Urinary bladder (tissue), 3 donors: ENCODE measurements at regions not wholly inside any gene's neighbourhood (a gene's known extent, or its start where the extent isn't known, plus 50 kb on each side); places are given as distances from the start of the nearest gene placed in this dataset.
"Not testable (repeated sequence)": the region's sequence is repeated elsewhere in the genome, so short reads cannot be mapped to it uniquely, and the experiment has no call there.

Experiments used
- DNase-seq: peaks from one replicate; pipeline ENCODE4 v3.0.0-alpha.2; 2015; ENCODE audit errors: extremely low spot score
- H3K27ac ChIP-seq: one replicate; pipeline ENCODE4 v1.5.1; 2013; ENCODE audit warnings: low read depth, mild to moderate bottlenecking, moderate library complexity
- H3K36me3 ChIP-seq: one replicate; pipeline ENCODE4 v1.6.1; 2013; ENCODE audit warnings: mild to moderate bottlenecking, moderate library complexity; ENCODE audit not compliant: insufficient read depth
- H3K4me1 ChIP-seq: one replicate; pipeline ENCODE4 v1.6.1; 2013; ENCODE audit warnings: mild to moderate bottlenecking, moderate library complexity; ENCODE audit not compliant: insufficient read depth
- H3K4me3 ChIP-seq: one replicate; pipeline ENCODE4 v1.5.1; 2013; ENCODE audit warnings: low read depth, low read length
- whole genome bisulfite sequencing: extraction: QIAGEN DNeasy Blood & Tissue Kit; methylation state at CpG from one replicate; pipeline ENCODE4 v1.1.7; 2013; 5-methylcytosine and 5-hydroxymethylcytosine counted together
- donor health status: healthy with polysubstance abuse.
- donor health status: healthy.

DNA sequence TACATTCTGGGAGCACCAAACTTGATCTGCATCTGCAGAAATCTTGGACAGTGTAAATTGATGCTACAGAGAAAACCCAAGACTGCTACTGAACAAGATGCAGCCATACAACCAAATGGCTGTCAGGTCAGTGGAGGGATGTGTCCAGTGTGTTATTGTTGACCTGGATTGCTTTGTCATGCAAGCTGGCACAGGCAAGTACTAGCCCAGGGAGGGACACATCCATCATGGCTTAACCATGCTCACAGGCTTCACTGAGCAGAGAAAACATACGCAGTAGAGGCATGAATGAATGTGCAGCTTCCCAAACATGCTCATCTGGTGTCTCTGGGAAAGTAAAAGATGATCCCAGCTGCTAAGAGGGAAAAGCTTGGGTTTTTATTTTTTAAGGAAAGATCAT lies 93.6 kb downstream of the MTNR1B start:
- WGBS = 96% methylated on average over 1 of the region's 1 CpG
- no peaks in the 10 kb centered on the region for H3K36me3 ChIP-seq
- H3K27ac ChIP-seq = no peak overlapping the region
- H3K4me1 ChIP-seq = no peaks in the 10 kb centered on the region
- no peak overlapping the region for H3K4me3 ChIP-seq
- no peak for DNase-seq

DNA sequence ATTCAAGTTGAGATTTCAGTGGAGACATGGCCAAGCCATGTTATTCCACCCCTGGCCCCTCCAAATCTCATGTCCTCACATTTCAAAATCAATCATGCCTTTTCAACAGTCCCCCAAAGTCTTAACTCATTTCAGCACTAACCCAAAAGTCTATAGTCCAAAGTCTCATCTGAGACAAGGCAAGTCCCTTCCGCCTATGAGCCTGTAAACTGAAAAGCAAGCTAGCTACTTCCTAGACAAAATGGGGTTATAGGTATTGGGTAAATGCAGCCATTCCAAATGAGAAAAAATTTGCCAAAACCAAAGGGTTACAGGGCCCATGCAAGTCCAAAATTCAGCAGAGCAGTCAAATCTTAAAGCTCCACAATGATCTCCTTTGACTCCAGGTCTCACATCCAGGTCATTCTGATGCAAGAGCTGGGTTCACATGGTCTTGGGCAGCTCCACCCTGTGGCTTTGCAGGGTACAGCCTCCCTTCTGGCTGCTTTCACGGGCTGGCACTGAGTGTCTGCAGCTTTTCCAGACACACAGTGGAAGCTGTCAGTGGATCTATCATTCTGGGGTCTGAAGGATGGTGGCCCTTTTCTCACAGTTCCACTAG lies 95.7 kb downstream of the MTNR1B start:
- not testable (repeated sequence) for H3K36me3 ChIP-seq, H3K4me3 ChIP-seq, DNase-seq, H3K27ac ChIP-seq, H3K4me1 ChIP-seq
- 88% methylated on average over 2 of the region's 2 CpGs for WGBS

DNA sequence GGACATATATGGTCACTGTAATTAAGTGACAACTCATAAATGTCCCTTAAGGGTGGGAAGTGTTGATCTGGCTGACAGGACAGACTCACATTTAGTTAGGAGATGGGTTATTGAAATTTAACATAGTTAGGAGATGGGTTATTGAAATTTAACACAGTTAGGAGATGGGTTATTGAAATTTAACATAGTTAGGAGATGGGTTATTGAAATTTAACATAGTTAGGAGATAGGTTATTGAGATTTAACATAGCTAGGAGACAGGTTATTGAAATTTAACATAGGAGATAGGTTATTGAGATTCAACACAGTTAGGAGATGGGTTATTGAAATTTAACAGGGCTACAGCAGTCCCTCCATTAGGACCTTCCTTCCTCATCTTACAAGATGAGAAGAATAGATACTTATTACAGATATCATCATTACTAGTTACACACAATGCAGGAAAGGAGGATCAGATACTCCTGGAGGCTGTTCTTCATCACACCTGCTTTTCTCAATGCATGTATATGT lies 98.5 kb downstream of the MTNR1B start:
- no peak for DNase-seq
- Histone ChIP-seq H3K36me3 (no peaks in the 10 kb centered on the region), H3K4me3 (no peak overlapping the region), H3K4me1 (no peaks in the 10 kb centered on the region), H3K27ac (no peak overlapping the region)

DNA sequence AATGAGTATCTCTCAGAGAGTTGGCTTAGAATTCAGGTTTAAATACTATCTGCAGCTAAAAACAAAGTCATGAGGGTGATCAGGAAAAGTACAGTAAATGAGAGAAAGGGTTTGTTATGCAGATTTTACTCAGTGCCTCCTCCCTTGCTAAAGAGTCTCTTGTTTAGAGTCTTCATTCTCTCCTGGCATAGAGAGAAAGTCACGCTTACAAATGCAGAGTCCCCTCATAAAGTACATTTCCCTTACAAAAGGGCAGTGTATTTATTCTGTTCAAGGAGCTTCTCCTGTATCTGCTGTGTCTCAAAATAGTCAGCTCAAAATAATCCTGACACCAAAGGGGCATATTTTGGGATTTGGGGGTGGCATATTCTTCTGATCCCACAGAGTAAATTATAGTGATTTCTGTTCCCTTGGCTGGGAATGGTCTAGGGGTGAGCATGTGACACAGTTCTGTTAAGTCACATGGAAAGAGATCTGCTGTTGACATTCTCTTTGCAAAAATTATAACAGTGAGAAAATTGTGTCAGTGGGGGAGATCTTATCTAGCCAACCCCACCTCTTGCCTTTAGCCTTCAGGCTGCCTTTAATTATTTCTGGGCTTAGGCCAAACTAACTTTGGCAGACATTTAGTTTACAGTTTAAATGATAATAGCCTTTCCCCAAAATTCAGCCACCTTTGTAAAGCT lies 102.9 kb downstream of the MTNR1B start:
- WGBS = 81% methylated on average over 1 of the region's 1 CpG
- H3K4me3 ChIP-seq = no peak overlapping the region
- no peaks in the 10 kb centered on the region for H3K4me1 ChIP-seq
- no peak for DNase-seq
- H3K36me3 ChIP-seq = no peaks in the 10 kb centered on the region
- H3K27ac ChIP-seq = no peak overlapping the region

DNA sequence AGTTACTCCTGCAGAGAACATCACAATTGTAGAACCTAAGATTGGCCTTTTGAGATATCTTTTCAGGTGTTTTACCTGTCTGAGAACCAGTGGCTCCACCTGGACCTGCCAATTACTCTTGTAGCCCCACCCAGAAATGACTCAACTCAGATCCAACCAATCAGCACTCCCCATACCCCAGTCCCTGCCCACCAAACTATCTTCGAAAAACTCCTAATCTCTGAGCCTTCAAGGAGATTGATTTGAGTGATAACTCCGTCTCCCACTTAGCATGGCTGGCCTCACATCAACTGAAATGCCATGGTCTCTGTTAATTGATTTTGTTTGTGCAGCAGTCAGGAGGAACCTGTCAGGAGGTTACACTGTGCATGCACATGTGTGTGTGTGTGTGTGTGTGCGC lies 103.6 kb downstream of the MTNR1B start:
- no peak for DNase-seq
- 70% methylated on average over 3 of the region's 3 CpGs for WGBS
- H3K36me3 ChIP-seq = no peaks in the 10 kb centered on the region
- H3K4me1 ChIP-seq = no peaks in the 10 kb centered on the region
- H3K4me3 ChIP-seq = no peak overlapping the region
- no peak overlapping the region for H3K27ac ChIP-seq

DNA sequence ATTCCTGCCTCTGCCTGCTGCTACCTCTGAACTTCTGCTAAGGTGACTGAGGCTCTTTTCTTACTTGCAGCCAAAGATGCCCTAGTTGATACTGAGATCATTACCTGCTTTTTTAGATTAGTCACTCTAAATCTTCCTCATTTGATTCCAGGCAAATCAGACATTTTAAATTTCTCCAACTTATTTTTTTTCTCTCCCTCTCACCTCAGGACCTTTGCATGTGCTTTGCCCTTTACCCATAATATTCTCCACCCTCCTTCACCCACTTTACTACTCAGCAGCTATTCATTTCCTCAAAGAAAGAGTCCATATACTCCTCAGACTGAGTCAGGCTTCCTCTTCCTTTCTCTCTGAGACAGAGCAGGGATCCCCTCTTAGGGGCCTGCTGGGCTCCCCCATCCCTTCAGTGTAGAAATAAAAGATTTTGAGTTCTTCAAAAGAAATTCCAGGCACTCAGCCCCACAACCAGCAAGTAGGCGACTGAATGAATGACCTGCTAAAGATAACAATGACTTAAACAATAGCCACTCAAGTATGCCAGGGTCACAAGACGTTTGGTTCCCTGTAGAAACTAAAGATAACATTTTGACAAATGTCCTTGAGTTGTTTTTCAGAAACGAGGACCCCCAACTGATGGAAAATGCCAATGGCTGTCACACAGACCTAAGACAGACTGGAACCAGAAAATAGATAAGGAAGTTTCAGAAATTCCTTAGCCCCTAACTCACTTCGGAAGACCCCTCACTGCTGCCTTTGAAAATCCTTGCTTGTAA lies 104.2 kb downstream of the MTNR1B start:
- Histone ChIP-seq H3K4me3 (no peak overlapping the region), H3K36me3 (no peaks in the 10 kb centered on the region), H3K4me1 (no peaks in the 10 kb centered on the region), H3K27ac (no peak overlapping the region)
- DNase-seq = no peak
- 42% methylated on average over 4 of the region's 4 CpGs for WGBS

DNA sequence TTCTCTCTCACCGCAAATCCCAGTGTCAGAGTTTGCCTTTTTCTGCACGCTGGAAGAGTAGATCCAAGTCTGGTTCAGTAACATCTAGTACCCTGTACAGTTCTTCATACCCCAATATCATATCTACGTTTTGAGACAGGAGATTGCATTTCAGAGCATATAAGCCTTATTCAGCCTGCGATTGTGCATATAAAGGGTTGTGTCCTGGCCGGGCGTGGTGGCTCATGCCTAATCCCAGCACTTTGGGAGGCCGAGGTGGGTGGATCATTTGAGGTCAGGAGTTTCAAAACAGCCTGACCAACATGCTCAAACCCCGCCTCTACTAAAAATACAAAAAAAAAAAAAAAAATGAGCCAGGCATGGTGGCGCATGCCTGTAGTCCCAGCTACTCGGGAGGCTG lies 104.9 kb downstream of the MTNR1B start:
- 88% methylated on average over 10 of the region's 10 CpGs for WGBS
- no peak for DNase-seq
- no peak overlapping the region for H3K4me3 ChIP-seq
- no peaks in the 10 kb centered on the region for H3K36me3 ChIP-seq
- no peak overlapping the region for H3K27ac ChIP-seq
- H3K4me1 ChIP-seq = no peaks in the 10 kb centered on the region

DNA sequence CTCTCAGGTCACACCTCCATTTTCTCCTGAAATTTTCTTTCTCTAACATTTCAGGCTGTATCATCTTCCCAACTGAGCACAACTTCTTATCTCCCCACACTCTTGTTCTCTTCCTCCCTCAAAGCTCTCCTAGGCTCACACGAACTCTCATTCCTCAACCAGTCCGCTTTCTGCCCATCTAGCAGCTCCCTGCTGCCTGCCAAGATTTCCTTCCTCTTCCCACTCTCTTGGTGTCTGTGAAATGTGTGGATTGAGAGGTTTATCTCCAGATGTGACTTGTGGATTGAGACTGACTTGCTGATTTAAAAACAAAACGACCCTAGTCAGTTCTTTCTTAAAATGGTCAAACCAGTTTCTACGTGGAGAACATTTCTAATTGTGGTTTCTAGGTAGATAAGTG lies 106.3 kb downstream of the MTNR1B start:
- Histone ChIP-seq H3K4me3 (no peak overlapping the region), H3K27ac (no peak overlapping the region), H3K4me1 (no peaks in the 10 kb centered on the region), H3K36me3 (no peaks in the 10 kb centered on the region)
- WGBS = 46% methylated on average over 4 of the region's 4 CpGs
- DNase-seq = no peak

DNA sequence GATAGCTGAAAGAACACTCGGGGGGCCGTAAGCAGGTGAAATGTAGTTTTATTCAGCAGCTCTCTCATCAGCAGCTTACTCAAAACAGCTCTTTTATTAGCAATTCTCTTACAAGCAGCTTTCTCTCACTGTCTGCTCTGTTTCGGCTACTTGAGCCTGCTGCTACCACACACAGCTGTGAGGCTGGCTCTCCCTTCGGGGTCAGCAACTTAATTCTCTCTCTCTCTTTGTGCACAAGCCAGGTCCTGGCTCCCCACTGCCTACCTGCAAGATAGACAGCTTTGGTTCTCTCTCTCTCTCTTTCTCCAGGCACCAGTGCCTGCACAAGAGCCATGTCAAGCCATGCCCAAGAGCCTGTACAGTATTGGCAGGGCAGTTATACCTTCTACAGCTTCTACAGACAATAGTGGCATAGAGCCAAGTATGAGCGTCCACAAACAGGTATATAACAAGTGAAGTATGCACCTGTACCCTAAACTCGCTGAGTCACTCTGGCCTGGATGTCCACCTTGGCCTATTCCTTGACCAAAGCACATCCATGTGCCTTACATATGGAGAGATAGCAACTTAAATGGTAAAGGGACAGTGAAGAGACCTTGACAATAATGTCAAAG lies 110.8 kb downstream of the MTNR1B start:
- Histone ChIP-seq H3K4me3 (no peak overlapping the region), H3K27ac (no peak overlapping the region), H3K36me3 (no peaks in the 10 kb centered on the region), H3K4me1 (no peaks in the 10 kb centered on the region)
- WGBS = 78% methylated on average over 6 of the region's 6 CpGs
- DNase-seq = no peak

DNA sequence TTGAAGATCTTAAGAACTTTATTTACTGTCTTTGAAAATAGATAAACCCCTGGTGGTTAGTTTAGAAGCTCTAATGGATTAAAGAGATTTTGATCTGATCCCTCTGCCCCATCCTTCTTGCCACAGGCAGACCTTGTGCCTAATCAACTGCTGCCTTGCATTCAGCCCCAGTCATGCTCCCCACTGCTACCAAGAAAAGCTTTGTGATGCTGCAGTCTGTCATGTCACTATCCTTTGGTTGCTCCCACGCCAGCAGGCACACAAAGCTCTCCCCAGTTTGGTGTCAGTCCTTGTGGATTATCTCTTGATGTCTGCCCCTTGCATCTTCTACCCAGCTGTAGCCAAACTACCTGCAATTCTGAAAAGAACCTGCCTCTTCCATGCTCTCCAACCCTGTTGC lies 112.2 kb downstream of the MTNR1B start:
- Histone ChIP-seq H3K36me3 (no peaks in the 10 kb centered on the region), H3K4me3 (no peak overlapping the region), H3K27ac (no peak overlapping the region), H3K4me1 (no peaks in the 10 kb centered on the region)
- DNase-seq = no peak
- WGBS = 69% methylated on average over 1 of the region's 1 CpG

DNA sequence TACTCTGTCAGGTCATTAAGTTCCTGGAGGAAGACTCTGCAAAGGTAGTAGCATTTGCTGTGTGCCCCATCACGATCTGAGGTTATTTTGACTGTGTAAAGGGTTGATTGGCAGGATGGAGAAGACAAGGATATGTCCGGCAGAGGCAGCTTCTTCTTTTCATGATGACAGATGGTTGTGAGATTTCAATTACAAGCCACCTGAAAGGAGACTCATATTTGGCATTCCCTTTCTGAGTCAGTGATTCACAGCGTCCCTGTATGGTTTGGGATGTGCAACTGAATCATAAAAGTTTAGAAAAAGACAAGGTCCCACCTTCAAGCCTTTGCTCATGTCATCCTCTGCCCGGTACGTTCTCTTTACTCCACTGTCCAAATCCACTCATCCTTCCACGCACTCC lies 113.4 kb downstream of the MTNR1B start:
- no peak overlapping the region for H3K27ac ChIP-seq
- H3K4me3 ChIP-seq = no peak overlapping the region
- H3K4me1 ChIP-seq = no peaks in the 10 kb centered on the region
- 86% methylated on average over 6 of the region's 6 CpGs for WGBS
- no peak for DNase-seq
- no peaks in the 10 kb centered on the region for H3K36me3 ChIP-seq

DNA sequence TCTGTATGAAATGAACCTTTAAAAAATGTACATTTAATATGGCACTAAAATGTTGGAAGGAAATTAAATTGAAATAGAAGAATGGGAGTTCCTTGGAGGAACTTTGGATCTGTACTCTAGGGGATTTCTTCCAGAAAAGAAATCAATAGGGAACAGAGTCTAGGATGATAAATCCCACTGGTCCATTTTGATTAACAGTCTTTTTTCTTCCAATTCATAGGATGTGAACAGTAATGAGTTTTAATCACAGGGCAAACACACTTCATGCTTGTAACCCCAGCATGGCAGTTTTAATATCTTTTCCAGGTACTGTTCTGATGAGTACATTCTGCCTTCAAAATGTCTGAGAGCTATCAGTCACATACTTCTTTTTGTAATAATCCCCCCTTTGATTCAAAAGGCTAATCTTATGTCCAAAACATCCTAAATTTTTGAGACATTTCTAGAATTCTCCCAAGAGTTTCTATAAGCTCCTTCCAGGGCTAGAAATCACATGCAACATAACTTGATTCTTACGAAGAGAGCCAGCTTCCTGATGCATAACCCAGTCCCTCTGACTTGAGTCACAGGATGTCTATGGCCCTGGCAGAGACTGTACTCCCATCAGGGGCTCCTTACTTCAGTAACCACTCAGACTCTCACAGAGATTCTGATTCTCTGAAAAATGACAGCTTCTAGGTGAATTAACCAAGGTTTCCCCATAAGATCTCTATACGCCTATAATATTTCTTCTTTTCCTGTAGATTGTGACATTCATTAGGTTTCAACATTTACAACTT lies 112.9 kb downstream of the SLC36A4 start:
- no peaks in the 10 kb centered on the region for H3K4me1 ChIP-seq
- 82% methylated on average over 2 of the region's 2 CpGs for WGBS
- no peaks in the 10 kb centered on the region for H3K36me3 ChIP-seq
- DNase-seq = no peak
- no peak overlapping the region for H3K4me3 ChIP-seq
- no peak overlapping the region for H3K27ac ChIP-seq

DNA sequence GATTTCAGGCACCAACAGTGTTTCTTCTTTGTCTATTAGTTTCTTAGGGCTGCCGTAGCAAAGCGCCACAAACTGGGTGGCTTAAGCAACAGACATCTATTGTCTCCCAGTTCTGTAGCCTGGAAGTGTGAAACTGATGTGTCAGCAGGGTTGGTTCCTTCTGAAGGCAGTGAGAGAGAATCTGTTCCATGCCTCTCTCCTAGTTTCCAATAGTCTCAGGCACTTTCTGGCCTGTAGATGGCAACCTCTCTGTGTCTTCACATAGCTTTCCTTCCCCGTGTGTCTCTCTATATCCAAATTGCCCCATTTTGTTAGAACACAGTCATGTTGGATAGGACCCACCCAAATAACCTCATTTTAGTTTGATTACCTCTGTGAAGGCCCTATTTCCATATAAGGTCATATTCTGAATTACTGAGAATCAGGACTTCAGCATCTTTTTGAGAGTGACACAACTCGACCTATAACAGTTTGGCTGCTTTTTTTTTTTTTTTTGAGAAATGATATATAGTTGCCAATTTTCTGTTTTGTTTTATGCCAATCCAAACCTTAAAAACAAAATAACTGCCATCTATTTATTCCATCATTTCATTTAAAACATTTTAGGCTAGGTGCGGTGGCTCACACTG lies 108.2 kb downstream of the SLC36A4 start:
- Histone ChIP-seq H3K36me3 (no peaks in the 10 kb centered on the region), H3K4me3 (no peak overlapping the region), H3K27ac (no peak overlapping the region), H3K4me1 (no peaks in the 10 kb centered on the region)
- DNase-seq = no peak
- 69% methylated on average over 5 of the region's 5 CpGs for WGBS
